ENCODE measurements at regions not wholly inside any gene's neighbourhood (a gene's known extent, or its start where the extent isn't known, plus 50 kb on each side); places are given as distances from the start of the nearest gene placed in this dataset.

GRCh38 chr10:83458611-83459010 is 680.7 kb upstream of the GHITM start:
- Histone ChIP-seq H3K36me3 (replicated peaks; ENCODE audit: insufficient read depth, low read length) (no peaks in the 10 kb centered on the region), H3K79me2 (ENCODE audit: low read length) (no peaks in the 10 kb centered on the region), H3K27me3 (replicated peaks; ENCODE audit: insufficient read depth, low read length) (no peaks in the 10 kb centered on the region), H3K9me2 (replicated peaks; ENCODE audit: insufficient read depth, low read length) (no peaks in the 10 kb centered on the region), H3K27ac (ENCODE audit: low read length) (no peak overlapping the region), H4K20me1 (ENCODE audit: insufficient read depth, low read length) (no peaks in the 10 kb centered on the region), H3K9me3 (replicated peaks; ENCODE audit: insufficient read depth, low read length) (no peaks in the 10 kb centered on the region), H3K4me1 (ENCODE audit: low read length) (no peaks in the 10 kb centered on the region), H3F3A (ENCODE audit: insufficient read depth, low read length) (no peaks in the 10 kb centered on the region), H2AFZ (ENCODE audit: low read length) (no peak overlapping the region), H3K4me3 (ENCODE audit: low read length) (no peak overlapping the region), H3K9ac (ENCODE audit: low read length) (no peak overlapping the region), H3K4me2 (ENCODE audit: low read depth, low read length) (no peak overlapping the region)
- DNase-seq = no peak
- TF ChIP-seq CTCF (IDR thresholded peaks at IDR 0.05; ENCODE audit: low read length) = no peak
- no peak for TF ChIP-seq EZH2phosphoT487 (IDR thresholded peaks at IDR 0.05; ENCODE audit: low read length)

- no peak for TF ChIP-seq CTCF (IDR thresholded peaks at IDR 0.05; ENCODE audit: low read length)
- TF ChIP-seq EZH2phosphoT487 (IDR thresholded peaks at IDR 0.05; ENCODE audit: low read length) = no peak
- no peak for TF ChIP-seq EZH2 (optimal IDR thresholded peaks at IDR 0.05; ENCODE audit: low read depth, low read length)
- no peaks in the 10 kb centered on the region for H3K4me1 ChIP-seq (ENCODE audit: low read length)
- H2AFZ ChIP-seq (ENCODE audit: low read length) = no peak overlapping the region
- H3K79me2 ChIP-seq (ENCODE audit: low read length) = no peaks in the 10 kb centered on the region
- no peak overlapping the region for H3K4me3 ChIP-seq (ENCODE audit: low read length)
- H3K27ac ChIP-seq (ENCODE audit: low read length) = no peak overlapping the region
- H3K9me2 ChIP-seq (replicated peaks; ENCODE audit: insufficient read depth, low read length) = no peaks in the 10 kb centered on the region
- DNase-seq = no peak
- no peak overlapping the region for H3K4me2 ChIP-seq (ENCODE audit: low read depth, low read length)
- no peaks in the 10 kb centered on the region for H3K27me3 ChIP-seq (replicated peaks; ENCODE audit: insufficient read depth, low read length)
- H3K9ac ChIP-seq (ENCODE audit: low read length) = no peak overlapping the region
- H3F3A ChIP-seq (ENCODE audit: insufficient read depth, low read length) = no peaks in the 10 kb centered on the region
- H3K36me3 ChIP-seq (replicated peaks; ENCODE audit: insufficient read depth, low read length) = no peaks in the 10 kb centered on the region
- no peaks in the 10 kb centered on the region for H3K9me3 ChIP-seq (replicated peaks; ENCODE audit: insufficient read depth, low read length)
- H4K20me1 ChIP-seq (ENCODE audit: insufficient read depth, low read length) = no peaks in the 10 kb centered on the region
Measured at GRCh38 chr10:83459124-83459523, 680.2 kb upstream of the GHITM start.

- Histone ChIP-seq H3K4me2 (ENCODE audit: low read depth, low read length) (no peak overlapping the region), H3K4me1 (ENCODE audit: low read length) (no peaks in the 10 kb centered on the region), H3F3A (ENCODE audit: insufficient read depth, low read length) (no peaks in the 10 kb centered on the region), H3K27me3 (replicated peaks; ENCODE audit: insufficient read depth, low read length) (no peaks in the 10 kb centered on the region), H3K9me2 (replicated peaks; ENCODE audit: insufficient read depth, low read length) (no peaks in the 10 kb centered on the region), H4K20me1 (ENCODE audit: insufficient read depth, low read length) (no peaks in the 10 kb centered on the region), H3K4me3 (ENCODE audit: low read length) (no peak overlapping the region), H3K9me3 (replicated peaks; ENCODE audit: insufficient read depth, low read length) (no peaks in the 10 kb centered on the region), H3K79me2 (ENCODE audit: low read length) (no peaks in the 10 kb centered on the region), H3K27ac (ENCODE audit: low read length) (no peak overlapping the region), H2AFZ (ENCODE audit: low read length) (no peak overlapping the region), H3K36me3 (replicated peaks; ENCODE audit: insufficient read depth, low read length) (no peaks in the 10 kb centered on the region), H3K9ac (ENCODE audit: low read length) (no peak overlapping the region)
- TF ChIP-seq EZH2phosphoT487 (IDR thresholded peaks at IDR 0.05; ENCODE audit: low read length) = no peak
- no peak for TF ChIP-seq CTCF (IDR thresholded peaks at IDR 0.05; ENCODE audit: low read length)
- TF ChIP-seq EZH2 (optimal IDR thresholded peaks at IDR 0.05; ENCODE audit: low read depth, low read length) = no peak
- no peak for DNase-seq
Measured at GRCh38 chr10:83469728-83470331, 669.5 kb upstream of the GHITM start.

Measured in MM.1S (cell line).